ENCODE measurements at regions not wholly inside any gene's neighbourhood (a gene's known extent, or its start where the extent isn't known, plus 50 kb on each side); places are given as distances from the start of the nearest gene placed in this dataset.

DNA sequence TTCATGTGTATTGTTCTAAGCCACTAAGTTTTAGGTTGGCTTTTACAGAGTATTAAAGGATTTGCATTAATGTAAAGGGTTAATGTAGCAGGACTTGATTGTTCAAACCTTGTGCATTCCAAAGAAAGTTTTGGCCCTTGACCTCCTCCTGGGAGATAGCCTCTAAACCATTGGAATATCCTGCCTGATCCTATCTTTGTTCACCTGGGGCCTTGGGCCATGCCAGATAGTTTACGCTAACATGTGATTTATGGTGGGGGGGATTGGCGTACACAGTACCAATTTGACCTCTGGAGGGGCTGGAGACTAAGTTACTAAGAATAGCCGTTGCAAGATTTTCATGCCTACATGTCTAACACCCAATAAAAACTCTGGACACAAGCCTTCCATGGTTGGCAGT is 1002.7 kb upstream of the PABPC4L start:
- Histone ChIP-seq H3K4me3 (replicated peaks in 1 of 2; ENCODE audit: low read depth in 1 of 2, low read length in 2 of 2) (no peak overlapping the region), H4K20me1 (ENCODE audit: insufficient read depth) (no peaks in the 10 kb centered on the region), H2AFZ (ENCODE audit: low read depth, low read length, poor library complexity, severe bottlenecking) (no peak overlapping the region), H3K9me2 (ENCODE audit: insufficient read depth) (no peaks in the 10 kb centered on the region), H3K79me2 (ENCODE audit: insufficient read depth, low read length) (no peaks in the 10 kb centered on the region), H3K27ac (ENCODE audit: low read depth, low read length) (no peak overlapping the region), H3K36me3 (ENCODE audit: control insufficient read depth in 1 of 2, insufficient read depth in 2 of 2, low read length in 2 of 2) (no peaks in the 10 kb centered on the region), H3K9me3 (ENCODE audit: control insufficient read depth in 1 of 2, insufficient read depth in 1 of 2, low read depth in 1 of 2, low read length in 2 of 2) (no peaks in the 10 kb centered on the region), H3K4me2 (ENCODE audit: low read length) (no peak overlapping the region), H3K27me3 (ENCODE audit: insufficient read depth, low read length) (no peaks in the 10 kb centered on the region), H3K4me1 (ENCODE audit: control insufficient read depth in 1 of 2, insufficient read depth in 2 of 2, low read length in 2 of 2) (no peaks in the 10 kb centered on the region), H3K9ac (ENCODE audit: low read length) (no peak overlapping the region)
- POLR2A ChIA-PET: no interaction called here
- ATAC-seq: no peak
- TF ChIP-seq, protein P1, sequence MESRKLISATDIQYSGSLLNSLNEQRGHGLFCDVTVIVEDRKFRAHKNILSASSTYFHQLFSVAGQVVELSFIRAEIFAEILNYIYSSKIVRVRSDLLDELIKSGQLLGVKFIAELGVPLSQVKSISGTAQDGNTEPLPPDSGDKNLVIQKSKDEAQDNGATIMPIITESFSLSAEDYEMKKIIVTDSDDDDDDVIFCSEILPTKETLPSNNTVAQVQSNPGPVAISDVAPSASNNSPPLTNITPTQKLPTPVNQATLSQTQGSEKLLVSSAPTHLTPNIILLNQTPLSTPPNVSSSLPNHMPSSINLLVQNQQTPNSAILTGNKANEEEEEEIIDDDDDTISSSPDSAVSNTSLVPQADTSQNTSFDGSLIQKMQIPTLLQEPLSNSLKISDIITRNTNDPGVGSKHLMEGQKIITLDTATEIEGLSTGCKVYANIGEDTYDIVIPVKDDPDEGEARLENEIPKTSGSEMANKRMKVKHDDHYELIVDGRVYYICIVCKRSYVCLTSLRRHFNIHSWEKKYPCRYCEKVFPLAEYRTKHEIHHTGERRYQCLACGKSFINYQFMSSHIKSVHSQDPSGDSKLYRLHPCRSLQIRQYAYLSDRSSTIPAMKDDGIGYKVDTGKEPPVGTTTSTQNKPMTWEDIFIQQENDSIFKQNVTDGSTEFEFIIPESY (IDR thresholded peaks at IDR 0.05; ENCODE audit: extremely low read depth, insufficient replicate concordance, low read length): no peak
- TF ChIP-seq POLR2A (IDR thresholded peaks at IDR 0.05; ENCODE audit: borderline replicate concordance, extremely low read depth, insufficient read depth, insufficient read length): no peak
- no peak for TF ChIP-seq POLR2AphosphoS5 (IDR thresholded peaks at IDR 0.05; ENCODE audit: low read depth, low read length)
- TF ChIP-seq ZFX (IDR thresholded peaks at IDR 0.05): no peak
- no peak for TF ChIP-seq EZH2phosphoT487 (IDR thresholded peaks at IDR 0.05; ENCODE audit: borderline replicate concordance)
- TF ChIP-seq CBX3 (IDR thresholded peaks at IDR 0.05; ENCODE audit: low read depth): no peak
- TF ChIP-seq SRF (IDR thresholded peaks at IDR 0.05; ENCODE audit: low read depth): no peak
- TF ChIP-seq, protein P2, sequence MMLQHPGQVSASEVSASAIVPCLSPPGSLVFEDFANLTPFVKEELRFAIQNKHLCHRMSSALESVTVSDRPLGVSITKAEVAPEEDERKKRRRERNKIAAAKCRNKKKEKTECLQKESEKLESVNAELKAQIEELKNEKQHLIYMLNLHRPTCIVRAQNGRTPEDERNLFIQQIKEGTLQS (IDR thresholded peaks at IDR 0.05): no peak
- no peak for TF ChIP-seq ZNF274 (IDR thresholded peaks at IDR 0.05; ENCODE audit: low read depth, low read length)
- TF ChIP-seq, protein P3, sequence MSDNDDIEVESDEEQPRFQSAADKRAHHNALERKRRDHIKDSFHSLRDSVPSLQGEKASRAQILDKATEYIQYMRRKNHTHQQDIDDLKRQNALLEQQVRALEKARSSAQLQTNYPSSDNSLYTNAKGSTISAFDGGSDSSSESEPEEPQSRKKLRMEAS (IDR thresholded peaks at IDR 0.05): no peak
- no peak for TF ChIP-seq CEBPB (IDR thresholded peaks at IDR 0.05; ENCODE audit: low read depth)
- no peak for TF ChIP-seq SIN3A (IDR thresholded peaks at IDR 0.05; ENCODE audit: low read depth)
- CTCF ChIA-PET: no interaction called here
- intact Hi-C loops (cut with micrococcal nuclease): no loop called here
- no TSS peak for BruUV-seq (replicated peaks)
- no peak for DNase-seq (ENCODE audit: low read depth, low spot score)
- RAD21 ChIA-PET (ENCODE audit: low non-redundant PET in 1 of 2, low total read pairs in 2 of 2, uncharacterized antibody in 2 of 2, unreplicated experiment in 2 of 2): no interaction called here

All from HCT116 (cell line).